Hypothalamus (tissue), 51 donors: ENCODE measurements at regions not wholly inside any gene's neighbourhood (a gene's known extent, or its start where the extent isn't known, plus 50 kb on each side); places are given as distances from the start of the nearest gene placed in this dataset.

Experiments
- DNase-seq, 51 donors: peaks; one replicate each; lab custom pipeline; 2025; lab: John Stamatoyannopoulos, UW

DNA sequence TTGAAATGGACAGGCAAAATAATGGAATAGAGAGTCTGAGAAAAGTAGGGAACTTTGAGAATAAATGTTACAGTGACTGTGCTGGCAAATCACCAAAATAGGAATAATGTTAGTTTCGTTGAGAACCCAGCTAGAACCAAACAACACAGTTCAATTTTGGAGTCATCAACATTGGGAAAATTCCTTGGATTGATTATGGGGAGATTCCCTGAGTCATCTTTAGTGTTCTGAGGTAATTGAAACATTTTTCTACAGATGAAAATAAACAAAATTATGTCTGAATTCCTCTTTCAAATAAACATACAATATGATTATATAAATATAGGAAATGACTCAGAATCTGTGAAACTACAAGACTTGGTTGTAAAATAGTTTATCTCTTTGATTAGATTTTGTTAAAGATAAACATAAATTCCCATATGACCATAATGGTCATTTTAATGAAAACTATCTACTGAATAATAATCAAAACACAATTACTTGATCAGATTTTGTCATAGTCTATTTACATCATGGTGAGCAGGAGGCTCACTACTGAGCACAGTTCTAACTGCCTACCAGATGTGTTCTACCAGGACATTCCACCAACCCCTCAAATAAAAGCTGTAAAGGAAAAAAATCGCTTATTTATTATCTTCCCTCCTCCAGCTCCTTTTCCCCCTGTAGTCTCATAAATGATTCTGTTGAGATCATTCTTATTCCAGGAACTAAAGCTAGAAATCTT, 51.4 kb upstream of the GABRA2 start:
- DNase-seq, result no peak
